COR-L47 (cell line): ENCODE measurements at regions not wholly inside any gene's neighbourhood (a gene's known extent, or its start where the extent isn't known, plus 50 kb on each side); places are given as distances from the start of the nearest gene placed in this dataset.
A peak's percentile ranks its signal among the peaks of the same experiment; 100 is the strongest.

Experiments used
- DNase-seq: peaks from one replicate; lab custom pipeline; 2025; lab: John Stamatoyannopoulos, UW

GRCh38 chr14:94994245-94994644 lies 163.1 kb downstream of the DICER1 start:
- DNase-seq: no peak

- no peak for DNase-seq
Observed at GRCh38 chr14:94992046-94992445, 165.3 kb downstream of the DICER1 start.

- DNase-seq: peak; percentile 48
Observed at GRCh38 chr14:94989946-94990345, 167.4 kb downstream of the DICER1 start.

DNA sequence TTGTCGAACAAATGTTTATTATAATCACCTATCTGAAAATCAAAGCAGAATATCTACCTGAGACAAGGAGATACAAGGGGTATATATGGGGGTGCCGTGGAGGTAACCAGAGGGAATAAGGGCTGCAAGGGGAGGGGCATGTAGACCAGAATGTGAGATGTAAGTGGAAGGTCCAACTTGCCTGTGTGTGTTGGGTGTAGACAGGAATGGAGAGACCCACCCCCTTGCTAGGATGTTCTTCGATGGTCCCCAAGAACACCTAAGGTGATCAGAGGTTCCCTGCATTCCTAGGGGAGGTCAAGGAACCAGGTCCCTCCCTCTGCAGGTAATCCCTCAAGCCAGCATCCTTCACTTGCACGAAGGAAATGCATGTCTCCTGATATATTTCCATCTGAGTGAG lies 167.9 kb downstream of the DICER1 start:
- DNase-seq: no peak

DNA sequence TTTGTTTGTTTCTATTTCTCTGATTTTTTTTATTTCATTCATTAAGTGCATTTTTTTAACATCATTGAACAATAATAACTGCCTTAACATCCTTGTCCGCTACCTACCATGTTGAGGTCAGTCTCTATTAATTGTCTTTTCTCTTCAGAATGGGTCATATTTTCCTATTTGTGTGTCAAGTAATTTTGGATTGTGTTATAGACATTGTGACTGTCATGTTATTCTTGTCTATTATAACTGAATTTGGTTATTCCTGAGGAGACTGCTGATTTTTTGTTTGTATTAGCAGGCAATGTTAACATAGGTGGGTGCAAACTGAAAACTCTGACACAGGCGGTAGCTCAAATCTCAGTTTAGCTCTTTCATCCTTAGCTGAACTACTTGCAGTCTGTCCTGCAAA lies 169.9 kb downstream of the DICER1 start:
- DNase-seq: no peak

DNA sequence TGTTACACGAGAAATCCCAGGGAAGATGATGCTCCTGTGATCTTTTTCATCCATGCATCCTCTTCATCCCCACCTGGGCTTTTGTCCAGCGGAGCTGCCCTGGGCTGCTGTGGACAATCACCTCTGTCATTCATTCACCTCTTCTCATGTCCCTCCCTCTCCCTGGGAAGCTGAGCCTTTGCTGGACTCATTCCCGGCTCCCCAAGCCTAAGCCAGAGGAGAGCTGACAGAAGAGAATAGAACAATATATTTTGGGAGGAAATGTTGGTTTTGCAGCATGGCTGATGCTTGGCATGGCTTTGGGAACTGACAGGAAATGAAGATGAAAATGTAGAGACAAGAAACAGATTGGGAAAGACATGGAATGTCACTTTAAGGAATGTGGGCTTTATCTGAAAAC lies 177.4 kb downstream of the DICER1 start:
- no peak for DNase-seq

- DNase-seq: no peak
Observed at GRCh38 chr14:94977016-94977415, 180.3 kb downstream of the DICER1 start.

DNA sequence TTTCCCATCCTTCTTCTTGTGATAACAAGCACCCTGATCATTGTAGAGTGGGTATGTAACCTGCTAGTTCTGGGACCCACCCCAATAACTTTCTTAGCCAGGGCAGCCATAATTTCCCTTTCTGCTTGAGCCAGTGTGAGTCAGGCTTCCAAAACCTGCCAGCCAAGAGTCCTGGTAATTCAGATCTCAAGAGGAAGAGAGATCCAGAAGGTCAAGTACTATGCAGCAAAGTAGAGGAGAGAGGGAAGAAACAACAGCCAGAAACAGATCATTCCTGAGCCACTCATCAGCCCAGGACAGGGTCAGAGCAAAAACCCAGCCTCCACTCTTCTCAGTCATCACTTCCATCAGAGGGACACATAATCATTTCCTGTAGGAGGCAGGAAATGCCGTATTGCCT lies 182.0 kb downstream of the DICER1 start:
- DNase-seq: no peak

- no peak for DNase-seq
Observed at GRCh38 chr14:94974893-94975292, 182.4 kb downstream of the DICER1 start.

GRCh38 chr14:94974422-94974821 lies 182.9 kb downstream of the DICER1 start:
- DNase-seq: no peak

DNA sequence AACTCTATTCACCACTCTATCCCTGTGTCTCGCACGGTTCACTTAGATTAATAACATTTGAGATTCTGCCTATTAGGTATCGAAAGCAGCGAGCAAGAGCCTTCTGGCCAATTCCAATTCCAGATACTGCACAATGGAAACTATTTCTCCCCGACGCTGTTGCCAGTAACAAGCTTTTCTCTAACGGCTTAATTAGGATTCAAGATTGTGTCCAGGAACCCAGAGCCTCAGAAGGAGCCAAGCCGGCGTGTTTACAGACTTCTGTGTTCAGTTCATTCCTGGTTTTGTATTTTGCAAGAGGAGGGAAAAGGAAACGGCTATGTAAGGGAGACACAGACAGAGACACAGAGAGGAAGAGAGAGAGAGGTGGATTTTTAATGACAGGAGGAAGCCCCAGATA lies 185.6 kb downstream of the DICER1 start:
- no peak for DNase-seq

GRCh38 chr14:94970941-94971730 lies 186.2 kb downstream of the DICER1 start:
- DNase-seq: no peak

DNA sequence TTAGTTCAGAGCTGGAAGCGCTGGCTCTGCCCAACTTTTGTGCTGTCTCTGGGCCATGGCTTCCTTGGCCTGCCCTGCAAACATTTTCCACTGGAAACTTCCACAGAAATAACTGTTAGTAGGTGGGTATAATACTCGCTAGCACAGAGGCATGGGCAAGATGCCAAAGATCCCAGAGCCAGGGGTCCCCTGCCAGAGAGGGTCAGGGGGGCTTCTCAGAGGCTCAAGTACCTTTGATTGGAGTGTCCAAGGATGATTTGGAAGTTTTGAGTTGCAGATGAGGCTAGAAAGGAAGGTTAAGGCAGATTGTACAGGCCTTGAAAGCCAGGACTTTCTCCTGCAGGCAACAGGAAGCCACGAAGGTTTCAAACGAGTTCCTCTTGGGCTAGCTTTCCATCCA lies 187.6 kb downstream of the DICER1 start:
- no peak for DNase-seq

- DNase-seq: no peak
Observed at GRCh38 chr14:94966868-94967267, 190.5 kb downstream of the DICER1 start.

DNA sequence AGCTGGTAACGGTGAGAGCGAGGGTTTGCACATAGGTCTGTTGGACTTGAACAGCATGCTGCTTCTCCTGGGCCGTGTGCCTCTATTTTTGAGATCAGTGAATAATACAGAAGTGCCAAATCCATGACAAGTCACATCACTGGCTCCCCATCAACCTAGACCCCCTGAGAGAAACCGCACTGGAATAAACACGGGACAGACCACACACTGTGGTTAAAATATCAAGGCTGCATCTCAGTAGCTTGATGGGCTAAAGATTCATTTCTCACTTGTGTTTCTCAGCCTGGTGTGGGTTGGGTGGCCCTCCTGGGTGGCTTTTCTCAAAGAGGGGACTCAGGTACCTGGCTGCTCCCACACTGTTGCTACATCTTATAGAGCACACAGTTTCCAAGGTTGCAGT lies 191.0 kb downstream of the DICER1 start:
- no peak for DNase-seq

DNA sequence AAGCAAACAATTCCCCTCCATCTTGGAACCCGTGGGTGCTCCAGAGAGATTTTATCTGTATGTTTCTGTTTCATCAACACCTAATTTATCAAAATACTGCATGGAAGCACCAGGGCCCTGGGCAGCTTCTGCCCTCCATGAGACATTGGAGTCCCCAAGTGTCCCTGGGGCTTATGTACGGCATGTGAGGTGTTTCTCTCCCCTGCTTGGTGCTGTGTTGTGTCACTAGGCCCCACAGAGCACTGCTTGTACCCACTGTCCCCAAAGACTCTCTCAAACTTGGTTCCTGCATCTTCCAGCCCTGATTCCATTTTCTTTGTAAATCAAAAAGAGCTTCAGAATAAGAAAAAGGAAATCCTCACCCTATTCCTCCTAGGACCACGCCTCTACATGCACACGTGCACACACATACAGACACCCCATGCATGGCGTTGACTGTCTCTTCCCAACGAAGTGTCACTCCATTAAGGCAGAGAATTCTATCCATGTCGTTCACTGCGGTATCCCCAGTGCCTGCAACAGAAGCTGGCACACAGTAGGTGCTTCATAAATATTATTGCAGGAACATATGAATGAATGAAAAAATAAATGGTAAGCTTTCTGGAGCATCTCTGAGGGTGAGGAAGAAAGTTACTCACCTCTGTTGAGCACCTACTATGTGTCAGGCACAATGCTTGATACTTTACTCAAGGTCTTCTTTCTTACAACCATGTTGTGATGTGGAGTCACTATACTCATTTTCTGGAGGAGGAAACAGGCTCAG lies 191.6 kb downstream of the DICER1 start:
- no peak for DNase-seq

GRCh38 chr14:94964931-94965330 lies 192.4 kb downstream of the DICER1 start:
- DNase-seq: no peak

- no peak for DNase-seq
Observed at GRCh38 chr14:94964181-94964580, 193.1 kb downstream of the DICER1 start.

DNA sequence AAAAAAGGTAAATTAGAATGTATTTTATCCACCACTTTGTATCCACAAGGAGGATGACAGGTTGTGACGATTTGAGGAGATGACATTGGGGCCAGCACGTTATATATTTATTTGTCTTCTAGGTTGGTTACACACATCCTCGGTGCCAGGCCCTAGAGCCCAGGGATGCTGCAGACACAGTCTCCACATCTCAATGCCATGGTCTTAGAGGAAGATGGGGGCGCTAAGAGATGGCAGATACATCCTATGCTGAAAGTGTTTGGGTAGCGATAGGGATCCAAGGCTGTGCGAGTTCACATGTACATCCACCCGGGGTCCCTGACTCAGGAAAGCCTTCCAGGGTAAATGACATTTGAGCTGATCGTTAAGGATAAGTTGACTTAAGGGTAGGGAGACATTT lies 193.1 kb upstream of the GSC start:
- DNase-seq: no peak

DNA sequence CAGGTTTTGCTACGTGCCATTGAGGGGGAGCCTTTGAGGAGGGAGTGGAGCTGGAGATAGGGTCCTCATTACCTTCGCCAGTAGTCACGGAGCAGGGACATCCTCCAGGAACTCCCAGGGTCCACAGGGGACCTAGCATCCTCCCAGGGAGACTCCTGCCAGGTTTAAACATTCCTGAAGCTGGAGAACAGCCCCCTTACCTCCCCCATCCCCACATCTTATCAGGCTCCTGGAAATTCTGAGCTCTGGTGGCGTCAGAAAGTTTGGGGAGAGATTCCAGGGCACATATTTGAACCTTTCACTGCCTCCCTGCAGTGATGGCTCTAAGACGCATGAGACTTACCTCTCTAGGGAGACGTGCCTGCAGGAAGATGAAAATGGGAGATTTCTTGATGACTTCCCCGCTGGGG lies 192.3 kb upstream of the GSC start:
- no peak for DNase-seq

DNA sequence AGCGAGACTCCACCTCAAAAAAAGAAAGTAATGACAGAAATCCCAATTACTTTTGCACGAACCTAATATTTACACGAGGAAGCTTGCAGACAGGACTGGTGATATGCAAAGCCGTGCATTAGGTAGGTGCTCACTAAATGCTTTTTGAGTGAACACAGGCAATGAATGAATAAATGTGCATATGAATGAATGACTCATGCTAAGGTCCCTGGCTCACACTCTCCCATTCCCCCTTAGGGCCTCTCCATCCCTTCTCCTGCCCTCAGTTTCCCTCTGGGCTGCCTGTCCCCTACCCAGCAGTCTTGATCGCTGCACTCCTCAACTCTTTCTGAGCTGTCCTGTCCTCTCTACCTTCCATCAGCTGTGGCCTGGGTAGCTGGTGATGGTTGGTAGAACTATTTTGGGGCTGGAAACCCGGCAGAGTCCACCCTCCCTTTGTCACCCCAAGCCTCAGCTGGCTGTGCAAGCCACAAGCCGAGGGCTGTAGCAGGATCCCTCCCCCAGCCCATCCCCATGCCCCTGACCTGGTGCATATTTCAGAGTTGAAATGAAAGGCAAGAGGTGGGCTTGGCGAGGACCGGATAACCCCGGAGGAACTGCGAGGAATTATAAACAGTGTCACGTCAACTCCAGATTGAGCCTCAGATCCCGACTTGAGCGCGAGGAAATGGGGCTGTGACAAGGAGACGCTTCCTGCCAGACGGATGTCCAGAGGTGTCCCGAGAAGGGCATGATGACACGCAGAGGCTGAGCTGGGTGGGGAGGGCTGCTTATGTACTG lies 191.7 kb upstream of the GSC start:
- DNase-seq: no peak

GRCh38 chr14:94960285-94961001 lies 190.5 kb upstream of the GSC start:
- DNase-seq: no peak
